HG03432 (cell line): ENCODE measurements at regions not wholly inside any gene's neighbourhood (a gene's known extent, or its start where the extent isn't known, plus 50 kb on each side); places are given as distances from the start of the nearest gene placed in this dataset.

ENCODE experiments used
- ATAC-seq: cut with Tn5 transposase; IDR thresholded peaks from one replicate; pipeline ENCODE4 v1.9.1; 2021; ENCODE audit warnings: mild to moderate bottlenecking, moderate library complexity; ENCODE audit not compliant: unreplicated experiment

DNA sequence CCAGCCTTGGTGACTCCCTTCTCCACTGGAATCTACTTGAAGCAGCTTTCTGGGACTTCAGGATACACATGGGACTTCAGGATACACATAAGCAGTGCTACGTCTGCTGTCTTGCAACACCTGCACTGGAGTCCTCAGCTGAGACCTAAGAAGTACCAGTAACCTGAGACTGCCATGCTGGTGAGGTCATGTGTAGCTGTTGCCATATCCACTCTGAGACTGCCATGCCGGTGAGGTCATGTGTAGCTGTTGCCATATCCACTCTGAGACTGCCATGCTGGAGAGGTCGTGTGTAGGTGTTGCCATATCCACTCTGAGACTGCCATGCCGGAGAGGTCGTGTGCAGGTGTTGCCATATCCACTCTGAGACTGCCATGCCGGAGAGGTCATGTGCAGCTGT, 937.9 kb downstream of the EFNB2 start:
- no peak for ATAC-seq

DNA sequence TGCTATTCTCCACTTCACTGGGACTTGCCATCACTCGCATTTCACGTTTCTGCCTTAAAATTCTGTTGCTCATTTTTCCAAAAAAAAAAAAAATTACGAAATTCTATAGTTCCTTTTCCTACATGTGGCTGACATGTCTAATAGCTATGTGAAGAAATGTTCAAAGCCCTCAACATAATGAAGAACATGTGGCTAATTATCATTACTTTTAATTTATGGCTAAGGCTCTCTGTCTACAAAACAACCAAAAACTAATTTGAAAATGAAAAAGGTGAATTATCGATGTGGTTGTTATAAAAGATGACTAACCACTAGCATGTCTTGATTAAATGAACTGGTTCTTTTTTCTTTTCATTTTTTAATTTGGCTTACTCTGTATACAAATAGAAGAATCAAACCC, 940.0 kb downstream of the EFNB2 start:
- ATAC-seq: no peak

DNA sequence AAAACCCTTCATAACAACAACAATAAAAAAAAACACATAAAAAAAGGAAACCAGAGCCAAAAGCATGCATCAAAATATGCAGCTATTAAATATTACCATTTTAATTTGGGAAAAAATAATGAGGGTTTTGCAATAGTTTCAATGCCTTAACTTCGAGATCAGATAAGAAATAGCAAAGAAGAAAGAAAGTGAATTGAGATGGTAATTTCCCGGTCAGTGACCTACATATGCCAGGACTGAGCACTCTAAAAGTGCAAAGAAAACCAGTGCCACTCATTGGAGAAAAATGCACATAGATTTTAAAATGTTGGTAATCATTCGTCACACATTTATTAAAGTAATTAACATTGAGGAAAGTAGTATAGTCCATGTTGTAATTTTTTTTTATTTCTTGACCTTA, 944.2 kb downstream of the EFNB2 start:
- no peak for ATAC-seq

GRCh38 chr13:105587786-105588185, 947.7 kb downstream of the EFNB2 start:
- ATAC-seq: no peak

- ATAC-seq: no peak
Measured at GRCh38 chr13:105579821-105580710, 955.4 kb downstream of the EFNB2 start.

DNA sequence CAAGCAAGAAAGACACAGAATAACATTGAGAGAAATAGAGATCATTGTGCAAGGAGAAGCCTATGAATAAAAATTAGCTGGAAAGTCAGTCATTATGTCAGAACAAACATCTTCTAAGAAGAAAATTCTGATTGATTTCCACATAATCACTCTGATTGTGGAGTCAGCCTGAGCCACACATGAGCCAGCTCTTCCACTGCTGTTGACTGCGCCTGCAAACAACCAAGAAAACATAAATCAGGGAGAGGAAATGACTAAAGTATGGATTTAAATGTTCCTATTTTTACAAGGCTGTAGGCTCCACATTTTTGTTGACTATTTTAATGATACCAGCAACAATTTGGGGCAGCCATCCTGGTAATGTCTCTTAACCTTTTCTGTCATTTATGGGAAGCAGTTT, 962.3 kb downstream of the EFNB2 start:
- no peak for ATAC-seq

DNA sequence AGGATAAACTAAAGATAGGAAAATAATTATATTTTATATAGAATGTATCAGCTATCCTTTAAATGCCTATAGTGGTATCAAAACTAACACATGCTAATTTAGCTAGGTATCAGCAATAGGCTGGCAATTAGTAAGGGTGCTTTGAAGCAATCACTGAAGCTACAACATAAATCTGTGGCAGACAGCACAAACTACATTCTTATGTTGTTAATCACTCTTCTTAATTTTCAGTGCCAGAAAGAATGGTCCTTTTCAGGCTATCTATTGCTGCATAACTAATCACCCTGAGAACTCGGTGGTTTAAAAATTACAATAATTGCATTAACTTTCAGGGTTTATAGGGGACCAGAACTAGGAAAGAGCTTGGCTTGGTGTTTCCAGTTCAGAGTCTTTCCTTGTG, 963.1 kb downstream of the EFNB2 start:
- no peak for ATAC-seq

DNA sequence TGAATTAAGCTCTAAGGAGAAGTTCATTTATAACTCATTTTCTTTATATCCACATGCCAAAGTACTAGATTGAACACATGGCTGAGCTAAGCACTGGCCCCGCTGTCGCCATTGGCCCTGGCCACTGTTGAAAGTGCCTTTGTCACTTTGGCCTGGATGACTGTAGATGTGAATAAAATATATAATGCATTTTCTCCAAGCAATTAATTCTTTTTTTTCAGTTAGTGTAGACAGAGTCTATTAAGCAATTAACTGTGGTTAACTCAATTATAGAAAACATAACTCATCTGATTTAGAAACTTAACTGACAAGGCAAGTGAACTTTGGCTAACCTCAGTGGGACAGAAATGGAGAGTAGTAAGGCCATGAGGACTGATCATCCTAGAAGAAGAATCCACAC, 965.6 kb downstream of the EFNB2 start:
- no peak for ATAC-seq

GRCh38 chr13:105567951-105568525, 967.4 kb downstream of the EFNB2 start:
- no peak for ATAC-seq

- no peak for ATAC-seq
Measured at GRCh38 chr13:105565136-105565727, 970.2 kb downstream of the EFNB2 start.

DNA sequence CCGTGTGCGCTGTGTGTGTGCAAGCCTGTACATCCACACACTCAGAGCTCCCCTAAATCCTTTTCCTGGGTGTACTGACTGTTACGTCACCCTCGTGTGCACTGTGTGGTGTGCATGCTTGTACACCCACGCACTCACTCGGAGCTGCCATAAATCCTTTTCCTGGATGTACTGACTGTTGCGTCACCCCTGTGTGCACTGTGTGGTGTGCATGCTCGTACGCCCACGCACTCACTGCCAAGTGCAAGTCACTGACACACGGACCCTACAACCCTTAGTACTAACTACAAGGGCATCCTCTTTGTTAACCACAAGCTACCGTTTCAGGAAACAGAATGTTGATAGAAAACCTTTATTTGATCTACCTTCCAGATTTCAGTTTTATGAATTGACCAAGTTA, 983.4 kb downstream of the EFNB2 start:
- ATAC-seq: no peak

- no peak for ATAC-seq
Measured at GRCh38 chr13:105547851-105548250, 987.6 kb downstream of the EFNB2 start.

GRCh38 chr13:105545811-105546210, 989.7 kb downstream of the EFNB2 start:
- no peak for ATAC-seq

DNA sequence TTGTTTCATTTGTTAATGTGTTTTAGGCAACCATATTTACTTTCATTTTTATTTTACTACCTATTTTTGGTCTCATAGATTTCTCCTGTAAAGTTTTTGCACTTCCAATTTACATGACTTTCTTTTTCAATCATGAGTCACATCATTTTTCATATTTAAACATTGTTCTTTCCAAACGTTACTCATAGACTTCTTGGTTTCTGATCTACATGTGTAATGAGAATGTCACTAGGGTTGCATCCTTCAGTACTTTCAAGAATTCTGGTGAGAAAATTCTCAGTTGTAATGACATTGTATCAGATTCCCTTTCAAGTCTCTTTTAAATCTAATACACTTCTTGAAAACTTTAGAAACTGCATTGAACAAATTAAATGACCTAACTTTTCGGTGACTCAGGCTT, 991.7 kb downstream of the EFNB2 start:
- ATAC-seq: peak; percentile 62

DNA sequence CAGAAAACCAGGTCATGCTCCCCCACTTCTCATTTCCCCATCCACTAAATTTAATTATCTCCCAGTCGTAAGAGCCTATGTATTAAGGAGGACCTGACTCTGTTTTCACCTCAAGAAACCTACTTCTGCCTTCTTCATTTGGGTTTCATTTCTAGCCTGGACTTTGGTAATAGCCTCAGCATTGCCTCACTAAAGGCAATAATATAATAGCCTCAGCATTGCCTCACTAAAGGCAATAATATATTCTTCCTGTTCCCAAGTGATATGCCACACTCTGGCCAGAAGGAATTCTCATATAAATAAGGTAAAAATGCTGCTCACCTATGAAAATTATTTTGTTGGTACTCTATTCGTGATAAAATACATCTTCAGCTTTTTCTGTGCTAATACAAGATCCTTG, 993.9 kb downstream of the EFNB2 start:
- no peak for ATAC-seq

DNA sequence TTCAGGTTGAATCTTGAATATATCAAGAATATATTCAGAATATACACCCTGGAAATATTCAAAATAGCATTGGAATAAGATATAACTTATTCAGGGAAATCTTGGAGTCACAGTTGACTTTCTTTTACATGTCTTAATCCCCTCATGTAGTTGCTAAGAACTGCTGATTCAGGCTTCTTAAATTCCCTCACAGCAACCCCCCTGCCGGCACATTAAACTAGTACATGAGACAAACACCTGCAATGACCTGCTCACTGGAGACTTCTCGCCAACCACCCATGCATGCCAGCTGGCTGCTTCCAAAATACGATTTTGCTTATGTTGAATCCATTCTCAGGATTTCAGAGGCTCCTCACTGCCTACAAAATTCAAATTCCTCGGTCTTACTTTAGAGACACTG, 997.1 kb downstream of the EFNB2 start:
- no peak for ATAC-seq

DNA sequence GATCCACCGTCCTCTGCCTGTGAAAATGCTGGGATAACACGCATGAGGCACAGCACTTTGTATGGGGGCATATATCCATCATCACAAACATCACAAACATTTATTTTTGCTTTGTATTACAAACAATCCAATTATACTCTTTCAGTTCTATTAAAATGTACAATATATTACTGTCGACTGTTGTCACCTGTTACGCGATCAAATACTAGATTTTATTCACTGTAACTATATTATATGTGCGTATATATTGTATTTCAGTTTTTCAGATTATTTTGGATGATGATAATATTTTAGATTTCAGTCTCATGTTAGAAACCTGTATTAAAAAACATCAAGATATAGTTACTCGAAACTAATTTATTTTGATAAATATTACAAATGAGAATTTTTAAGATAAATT, 998.3 kb downstream of the EFNB2 start:
- ATAC-seq: no peak

DNA sequence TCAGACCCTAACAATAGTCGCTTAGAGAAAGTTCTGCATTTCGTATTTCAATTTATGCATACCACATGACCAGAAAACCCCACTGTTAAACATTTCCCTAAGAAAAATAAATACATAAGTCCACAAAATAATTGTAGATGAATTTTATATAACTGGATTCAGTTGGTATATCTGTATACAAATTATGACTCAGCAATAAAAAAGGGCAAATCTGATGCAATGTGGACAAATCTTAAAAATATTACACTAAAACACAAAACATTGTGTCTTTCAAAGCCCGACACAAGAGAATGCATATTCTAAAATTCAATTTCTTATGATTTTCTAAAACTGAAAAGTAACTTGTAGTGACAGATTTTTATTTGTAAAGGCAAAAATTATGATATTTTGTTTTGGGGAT, 1005.0 kb downstream of the EFNB2 start:
- ATAC-seq: no peak

DNA sequence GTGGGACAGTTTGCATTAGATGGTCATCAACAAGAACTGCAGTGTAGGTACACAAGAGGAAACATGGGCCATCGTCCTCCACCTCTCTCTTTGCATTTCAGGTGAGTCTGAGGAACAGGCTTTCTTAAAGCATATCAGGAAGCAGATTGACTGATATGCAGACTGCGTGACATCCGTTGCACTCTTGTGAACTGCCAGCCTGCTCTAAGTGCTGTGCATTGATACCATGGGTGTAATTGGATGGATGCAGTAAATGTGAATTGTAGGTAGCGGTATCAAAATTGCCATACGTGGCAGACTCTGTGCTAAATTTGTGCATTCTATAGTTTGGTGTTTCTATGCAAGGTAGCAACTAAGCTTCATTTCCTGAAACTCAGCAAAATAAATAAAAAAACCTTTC, 1008.3 kb downstream of the EFNB2 start:
- ATAC-seq: no peak

GRCh38 chr13:105519771-105520170, 1015.7 kb downstream of the EFNB2 start:
- no peak for ATAC-seq

GRCh38 chr13:105518086-105518485, 1017.4 kb downstream of the EFNB2 start:
- ATAC-seq: no peak

- ATAC-seq: no peak
Measured at GRCh38 chr13:105514401-105514800, 1021.1 kb downstream of the EFNB2 start.
